Gastrocnemius medialis (tissue), 4 donors: ENCODE measurements at regions not wholly inside any gene's neighbourhood (a gene's known extent, or its start where the extent isn't known, plus 50 kb on each side); places are given as distances from the start of the nearest gene placed in this dataset.

ENCODE experiments used
- POLR2A ChIP-seq, 2 donors: fragments of 450-650 bp; IDR thresholded peaks; one replicate each; pipeline ENCODE4 v1.6.1; 2017; ENCODE audit warnings: antibody characterized with exemption in 2 of 2, mild to moderate bottlenecking in 2 of 2, moderate library complexity in 2 of 2
- TF ChIP-seq, protein P1 (sequence below), 5 experiments: fragments of 450-650 bp in 3 of 5; fragments of 200-600 bp in 2 of 5; sonication (generic) in 2 of 5; IDR thresholded peaks in 4 of 5; conservative IDR thresholded peaks in 1 of 5; 1 replicate in 4 of 5; 2 replicates in 1 of 5; pipeline ENCODE4 v1.5.1; 2016 to 2019; ENCODE audit warnings: antibody characterized with exemption in 5 of 5, mild to moderate bottlenecking in 3 of 5, moderate library complexity in 3 of 5

DNA sequence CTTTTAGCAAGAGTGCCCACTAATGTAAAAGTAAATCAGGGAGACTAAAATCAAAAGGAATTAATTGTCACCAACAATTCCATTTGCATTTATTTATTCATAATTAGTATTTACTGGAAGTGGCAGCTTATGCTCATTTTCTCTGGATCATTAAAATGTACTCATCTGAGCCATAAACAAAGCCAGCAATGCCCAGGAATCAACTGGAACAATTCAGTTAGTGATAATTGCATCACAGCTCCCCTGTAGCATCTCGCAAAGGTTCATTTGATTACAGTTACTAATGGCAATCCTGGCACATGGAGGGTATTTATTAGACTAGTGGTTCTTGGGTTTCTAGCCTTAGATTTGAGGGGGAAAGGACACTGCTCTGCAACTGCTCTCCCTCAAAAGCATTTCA, 92.7 kb upstream of the C1orf21 start:
- TF ChIP-seq, protein P1, sequence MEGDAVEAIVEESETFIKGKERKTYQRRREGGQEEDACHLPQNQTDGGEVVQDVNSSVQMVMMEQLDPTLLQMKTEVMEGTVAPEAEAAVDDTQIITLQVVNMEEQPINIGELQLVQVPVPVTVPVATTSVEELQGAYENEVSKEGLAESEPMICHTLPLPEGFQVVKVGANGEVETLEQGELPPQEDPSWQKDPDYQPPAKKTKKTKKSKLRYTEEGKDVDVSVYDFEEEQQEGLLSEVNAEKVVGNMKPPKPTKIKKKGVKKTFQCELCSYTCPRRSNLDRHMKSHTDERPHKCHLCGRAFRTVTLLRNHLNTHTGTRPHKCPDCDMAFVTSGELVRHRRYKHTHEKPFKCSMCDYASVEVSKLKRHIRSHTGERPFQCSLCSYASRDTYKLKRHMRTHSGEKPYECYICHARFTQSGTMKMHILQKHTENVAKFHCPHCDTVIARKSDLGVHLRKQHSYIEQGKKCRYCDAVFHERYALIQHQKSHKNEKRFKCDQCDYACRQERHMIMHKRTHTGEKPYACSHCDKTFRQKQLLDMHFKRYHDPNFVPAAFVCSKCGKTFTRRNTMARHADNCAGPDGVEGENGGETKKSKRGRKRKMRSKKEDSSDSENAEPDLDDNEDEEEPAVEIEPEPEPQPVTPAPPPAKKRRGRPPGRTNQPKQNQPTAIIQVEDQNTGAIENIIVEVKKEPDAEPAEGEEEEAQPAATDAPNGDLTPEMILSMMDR (IDR thresholded peaks at IDR 0.05 in 4 of 5, conservative IDR thresholded peaks at IDR 0.05 in 1 of 5), result no peak
- no peak for TF ChIP-seq POLR2A (IDR thresholded peaks at IDR 0.05)
